ACC112 (cell line): ENCODE measurements at regions not wholly inside any gene's neighbourhood (a gene's known extent, or its start where the extent isn't known, plus 50 kb on each side); places are given as distances from the start of the nearest gene placed in this dataset.
A peak's percentile ranks its signal among the peaks of the same experiment; 100 is the strongest.

Experiments used
- H2AFZ ChIP-seq: fragments of 200-600 bp; sonication (generic); one replicate; pipeline ENCODE4 v1.6.0; 2017; ENCODE audit warnings: antibody characterized with exemption, low read length; ENCODE audit not compliant: unreplicated experiment
- H3K27ac ChIP-seq: fragments of 200-600 bp; sonication (generic); 2 replicates; pipeline ENCODE4 v1.5.1; 2014; ENCODE audit warnings: low read depth, mild to moderate bottlenecking, antibody characterized with exemption, low read length, moderate library complexity
- H3K27me3 ChIP-seq: fragments of 200-600 bp; sonication (generic); 2 replicates; pipeline ENCODE4 v1.6.1; 2014; ENCODE audit warnings: mild to moderate bottlenecking, antibody characterized with exemption, low read length, moderate library complexity, mixed read lengths; ENCODE audit not compliant: insufficient read depth
- H3K36me3 ChIP-seq: fragments of 200-600 bp; sonication (generic); 2 replicates; pipeline ENCODE4 v1.6.1; 2016; ENCODE audit warnings: mild to moderate bottlenecking, antibody characterized with exemption, low read length, moderate library complexity, mixed read lengths; ENCODE audit not compliant: insufficient read depth
- H3K4me1 ChIP-seq: fragments of 200-600 bp; sonication (generic); one replicate; pipeline ENCODE4 v1.6.1; 2016; ENCODE audit warnings: low read length, mixed read lengths; ENCODE audit not compliant: insufficient read depth, unreplicated experiment, control insufficient read depth
- H3K4me3 ChIP-seq: fragments of 200-600 bp; sonication (generic); 2 replicates; pipeline ENCODE4 v1.5.1; 2014; ENCODE audit warnings: mild to moderate bottlenecking, low read depth, low read length
- H3K79me2 ChIP-seq: fragments of 200-600 bp; sonication (generic); one replicate; pipeline ENCODE4 v1.6.0; 2016; ENCODE audit warnings: low read length; ENCODE audit not compliant: control insufficient read depth, unreplicated experiment, insufficient read depth

GRCh38 chr21:20329636-20330035 lies 668.6 kb upstream of the NCAM2 start:
- no peak overlapping the region for H2AFZ ChIP-seq
- no peaks in the 10 kb centered on the region for H3K27me3 ChIP-seq
- H3K27ac ChIP-seq: no peak overlapping the region
- H3K36me3 ChIP-seq: no peaks in the 10 kb centered on the region
- no peaks in the 10 kb centered on the region for H3K79me2 ChIP-seq
- peak overlapping the region; percentile 57; the same call in 1 of the 2 replicates for H3K4me3 ChIP-seq
- no peaks in the 10 kb centered on the region for H3K4me1 ChIP-seq

DNA sequence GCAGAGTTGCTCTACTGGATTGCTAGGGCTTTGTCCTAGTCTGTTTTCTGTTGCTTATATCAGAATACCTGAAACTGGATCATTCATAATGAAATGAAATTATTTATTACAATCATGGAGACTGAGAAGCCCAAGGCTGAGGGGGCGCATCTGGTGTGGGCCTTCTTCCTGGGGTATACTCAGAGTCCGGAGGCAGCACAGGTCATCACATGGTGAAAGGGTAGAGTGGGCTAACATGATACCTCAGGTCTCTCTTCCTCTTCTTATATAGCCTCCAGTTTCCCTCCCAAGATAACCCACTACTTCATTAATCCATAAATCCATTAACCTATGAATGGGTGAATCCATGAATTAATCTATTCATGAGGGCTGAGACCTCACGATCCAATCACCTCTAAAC lies 667.6 kb upstream of the NCAM2 start:
- Histone ChIP-seq H3K79me2 (no peaks in the 10 kb centered on the region), H3K27ac (no peak overlapping the region), H3K36me3 (no peaks in the 10 kb centered on the region), H3K4me3 (peak overlapping the region; percentile 57; the same call in 1 of the 2 replicates), H3K27me3 (no peaks in the 10 kb centered on the region), H2AFZ (no peak overlapping the region), H3K4me1 (no peaks in the 10 kb centered on the region)

DNA sequence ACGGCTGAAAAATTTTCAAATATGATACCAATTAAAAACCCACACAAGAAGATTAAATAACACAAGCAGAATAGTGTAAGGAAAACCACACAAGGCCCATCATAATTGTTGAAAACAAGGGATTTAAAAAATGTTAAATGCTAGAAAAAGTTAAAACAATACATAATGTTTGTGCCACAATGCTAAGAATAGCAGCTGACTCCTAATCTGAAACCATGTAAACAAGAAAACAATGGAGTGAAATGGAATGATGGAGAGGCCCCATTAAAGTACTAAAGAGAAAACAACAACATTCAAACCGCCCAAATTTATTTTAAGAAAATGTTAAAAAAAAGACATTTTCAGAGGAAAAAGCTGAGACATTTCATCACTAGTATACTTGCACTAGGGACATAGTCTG lies 663.6 kb upstream of the NCAM2 start:
- no peak overlapping the region for H3K27ac ChIP-seq
- no peaks in the 10 kb centered on the region for H3K4me1 ChIP-seq
- no peaks in the 10 kb centered on the region for H3K27me3 ChIP-seq
- H3K36me3 ChIP-seq: no peaks in the 10 kb centered on the region
- H2AFZ ChIP-seq: no peak overlapping the region
- no peak overlapping the region for H3K4me3 ChIP-seq
- no peaks in the 10 kb centered on the region for H3K79me2 ChIP-seq

- H2AFZ ChIP-seq: no peak overlapping the region
- no peaks in the 10 kb centered on the region for H3K4me1 ChIP-seq
- no peaks in the 10 kb centered on the region for H3K27me3 ChIP-seq
- H3K27ac ChIP-seq: no peak overlapping the region
- no peak overlapping the region for H3K4me3 ChIP-seq
- H3K79me2 ChIP-seq: no peaks in the 10 kb centered on the region
- no peaks in the 10 kb centered on the region for H3K36me3 ChIP-seq
These were observed 656.8 kb upstream of the NCAM2 start for GRCh38 chr21:20341431-20341830.

GRCh38 chr21:20343186-20343585 lies 655.0 kb upstream of the NCAM2 start:
- Histone ChIP-seq H3K36me3 (no peaks in the 10 kb centered on the region), H3K4me1 (no peaks in the 10 kb centered on the region), H2AFZ (no peak overlapping the region), H3K27ac (no peak overlapping the region), H3K79me2 (no peaks in the 10 kb centered on the region), H3K27me3 (no peaks in the 10 kb centered on the region), H3K4me3 (no peak overlapping the region)

DNA sequence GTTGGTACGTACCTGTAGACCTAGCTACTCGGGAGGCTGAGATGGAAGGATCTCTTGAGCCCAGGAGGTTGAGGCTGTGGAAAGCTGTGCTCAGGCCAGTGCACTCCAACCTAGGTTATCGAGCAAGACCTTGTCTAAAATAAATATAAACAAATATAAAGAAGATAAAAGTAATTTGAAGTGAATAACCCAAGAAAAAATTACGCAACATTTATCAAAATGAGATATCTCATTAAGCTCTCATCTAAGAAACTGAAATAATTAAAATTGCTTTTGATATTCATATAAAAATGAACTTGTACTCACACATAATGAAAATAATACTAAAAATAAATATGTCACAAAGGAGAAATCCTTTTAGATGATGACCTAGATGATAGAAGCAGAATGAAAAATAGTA lies 647.1 kb upstream of the NCAM2 start:
- Histone ChIP-seq H2AFZ (no peak overlapping the region), H3K79me2 (no peaks in the 10 kb centered on the region), H3K36me3 (no peaks in the 10 kb centered on the region), H3K4me3 (no peak overlapping the region), H3K4me1 (no peaks in the 10 kb centered on the region), H3K27ac (no peak overlapping the region), H3K27me3 (no peaks in the 10 kb centered on the region)

DNA sequence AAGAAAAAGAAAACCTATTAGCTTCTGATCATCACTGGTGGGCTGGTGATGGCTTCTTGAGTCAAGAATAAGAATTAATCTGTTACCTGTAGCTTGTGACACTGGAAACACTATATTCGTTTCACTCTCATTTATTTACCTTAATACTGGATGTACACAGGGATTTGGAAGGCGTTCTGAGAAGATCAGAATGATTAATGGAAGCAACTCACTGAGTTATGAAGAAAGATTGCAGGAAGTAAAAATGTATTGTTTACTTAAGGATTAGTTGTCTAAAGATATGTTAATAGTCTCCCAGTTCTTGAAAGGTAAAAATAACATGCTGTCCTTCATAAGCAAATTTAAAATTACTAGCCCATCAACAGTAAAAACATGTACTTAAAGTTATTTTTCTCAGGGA lies 644.9 kb upstream of the NCAM2 start:
- Histone ChIP-seq H3K79me2 (no peaks in the 10 kb centered on the region), H3K4me1 (no peaks in the 10 kb centered on the region), H2AFZ (no peak overlapping the region), H3K27ac (no peak overlapping the region), H3K4me3 (no peak overlapping the region), H3K27me3 (no peaks in the 10 kb centered on the region), H3K36me3 (no peaks in the 10 kb centered on the region)

DNA sequence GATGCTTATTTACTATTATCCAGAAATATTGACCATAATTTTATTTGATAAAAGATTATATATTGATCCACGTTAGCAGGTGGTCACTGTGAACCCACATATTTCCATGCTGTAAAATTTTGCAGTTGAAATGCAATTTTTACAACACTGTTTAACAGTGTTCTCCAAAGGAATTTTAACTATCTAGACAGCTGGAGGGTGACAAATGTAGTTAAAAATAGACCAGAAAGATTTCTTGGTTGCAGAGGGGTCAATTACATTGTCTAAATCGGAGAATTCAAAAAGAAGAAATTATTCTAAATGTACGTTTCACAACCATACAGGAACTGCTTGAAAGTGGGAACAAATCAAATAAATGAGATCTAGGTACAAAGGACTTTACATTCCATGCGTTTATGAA lies 625.2 kb upstream of the NCAM2 start:
- Histone ChIP-seq H3K27me3 (no peaks in the 10 kb centered on the region), H3K4me1 (no peaks in the 10 kb centered on the region), H3K4me3 (no peak overlapping the region), H3K79me2 (no peaks in the 10 kb centered on the region), H2AFZ (no peak overlapping the region), H3K27ac (no peak overlapping the region), H3K36me3 (no peaks in the 10 kb centered on the region)

- Histone ChIP-seq H3K27me3 (no peaks in the 10 kb centered on the region), H3K4me3 (no peak overlapping the region), H3K4me1 (no peaks in the 10 kb centered on the region), H3K27ac (no peak overlapping the region), H3K36me3 (no peaks in the 10 kb centered on the region), H3K79me2 (no peaks in the 10 kb centered on the region), H2AFZ (no peak overlapping the region)
These were observed 621.0 kb upstream of the NCAM2 start for GRCh38 chr21:20377250-20377649.

GRCh38 chr21:20388400-20388799 lies 609.8 kb upstream of the NCAM2 start:
- no peaks in the 10 kb centered on the region for H3K27me3 ChIP-seq
- H3K4me3 ChIP-seq: no peak overlapping the region
- no peaks in the 10 kb centered on the region; the same call in 1 of the 2 replicates for H3K36me3 ChIP-seq
- no peak overlapping the region for H3K27ac ChIP-seq
- H3K4me1 ChIP-seq: no peaks in the 10 kb centered on the region
- no peaks in the 10 kb centered on the region for H3K79me2 ChIP-seq
- H2AFZ ChIP-seq: no peak overlapping the region

GRCh38 chr21:20396798-20397197 lies 601.4 kb upstream of the NCAM2 start:
- H3K27ac ChIP-seq: no peak overlapping the region
- H3K36me3 ChIP-seq: no peaks in the 10 kb centered on the region
- H3K4me1 ChIP-seq: no peaks in the 10 kb centered on the region
- no peaks in the 10 kb centered on the region for H3K27me3 ChIP-seq
- H3K79me2 ChIP-seq: no peaks in the 10 kb centered on the region
- no peak overlapping the region for H2AFZ ChIP-seq
- H3K4me3 ChIP-seq: no peak overlapping the region
